GM20431 (cell line): ENCODE measurements at regions not wholly inside any gene's neighbourhood (a gene's known extent, or its start where the extent isn't known, plus 50 kb on each side); places are given as distances from the start of the nearest gene placed in this dataset.

Source experiments
- in situ Hi-C: fragments of 300-500 bp; cut with MseI, MboI; formaldehyde crosslinking; loops from one replicate; pipeline ENCODE4 v1.15.0; 2020; ENCODE audit warnings: low sequenced_read_pairs; ENCODE audit not compliant: unreplicated experiment

DNA sequence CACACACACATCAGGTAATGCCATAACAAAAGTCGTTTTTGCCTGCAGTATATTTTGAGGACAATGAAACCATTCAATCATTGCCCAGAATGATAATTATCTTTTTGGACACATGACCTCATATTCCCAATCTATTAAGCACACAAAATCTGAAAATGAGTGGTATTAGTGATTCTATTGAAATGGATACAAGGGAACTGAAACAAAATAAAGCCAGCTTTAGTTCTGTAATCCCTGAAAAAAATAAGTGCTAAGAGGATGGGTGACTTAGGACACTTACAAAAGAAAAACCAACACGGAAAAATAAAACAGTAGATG, 128.3 kb upstream of the MAF start:
- in situ Hi-C loops, result loop anchor here (25.0 kb wide), 1 partner anchor 108 kb away; no protein-coding TSS in a partner anchor

DNA sequence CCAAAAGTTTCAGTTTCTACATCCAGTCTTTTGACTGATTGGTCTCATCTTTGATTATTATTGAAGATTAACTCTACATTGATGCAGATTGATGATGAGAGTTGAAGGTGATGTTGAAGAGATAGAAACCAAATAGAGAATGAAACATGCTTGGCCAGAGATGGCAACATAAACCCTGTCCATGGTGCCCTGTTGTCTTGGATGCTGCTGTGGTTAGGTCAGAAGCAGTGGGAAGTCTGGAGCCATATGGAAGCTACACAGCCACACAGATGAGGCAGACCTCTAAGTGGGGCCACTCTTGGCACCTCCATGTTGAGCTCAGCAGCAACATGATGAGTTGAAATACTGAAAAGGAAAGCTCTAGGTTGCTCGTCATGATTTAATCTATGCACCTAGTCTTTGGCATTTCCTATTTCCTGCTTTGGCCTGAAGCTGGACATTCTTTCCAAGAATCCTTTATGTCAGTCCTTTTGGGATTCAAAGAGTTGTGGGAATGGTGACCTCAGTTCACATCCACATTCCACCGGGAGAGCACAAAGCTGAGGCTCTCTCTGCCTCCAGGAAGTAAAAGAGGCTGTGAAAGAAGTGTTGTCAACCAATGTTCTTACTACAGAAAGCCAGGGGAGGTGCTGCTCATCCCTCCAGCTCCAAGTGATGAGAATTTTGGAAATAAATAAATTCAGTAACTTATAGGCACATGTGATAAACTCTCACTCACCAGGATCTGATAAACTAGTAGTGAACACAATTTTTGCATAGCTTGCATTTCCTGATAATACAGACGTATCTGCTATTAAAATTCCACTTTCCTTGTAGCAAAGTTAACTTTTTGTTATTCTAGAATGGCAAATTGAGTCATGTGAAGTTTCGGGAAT, 127.7 kb upstream of the MAF start:
- in situ Hi-C loops, result loop anchor here (25.0 kb wide), 1 partner anchor 109 kb away; no protein-coding TSS in a partner anchor

DNA sequence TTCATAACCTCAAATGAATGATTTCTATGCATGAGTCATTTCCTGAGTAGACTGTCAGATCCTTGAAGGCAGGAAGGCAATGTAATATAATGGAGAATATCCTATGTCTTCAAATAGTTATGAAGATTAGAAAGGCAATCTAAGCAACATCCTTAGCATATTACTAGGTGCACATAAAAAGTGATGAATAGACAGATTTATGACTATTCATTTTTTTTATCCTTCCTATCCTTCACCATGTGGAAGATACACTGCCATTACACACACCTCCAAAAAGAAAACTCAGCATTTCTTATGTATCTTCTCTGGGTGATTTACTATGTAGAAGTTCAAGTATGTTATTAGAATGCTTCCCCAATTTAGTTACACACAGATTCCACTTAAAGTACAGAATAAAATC, 126.4 kb upstream of the MAF start:
- in situ Hi-C loops, result loop anchor here (25.0 kb wide), 1 partner anchor 110 kb away; no protein-coding TSS in a partner anchor

DNA sequence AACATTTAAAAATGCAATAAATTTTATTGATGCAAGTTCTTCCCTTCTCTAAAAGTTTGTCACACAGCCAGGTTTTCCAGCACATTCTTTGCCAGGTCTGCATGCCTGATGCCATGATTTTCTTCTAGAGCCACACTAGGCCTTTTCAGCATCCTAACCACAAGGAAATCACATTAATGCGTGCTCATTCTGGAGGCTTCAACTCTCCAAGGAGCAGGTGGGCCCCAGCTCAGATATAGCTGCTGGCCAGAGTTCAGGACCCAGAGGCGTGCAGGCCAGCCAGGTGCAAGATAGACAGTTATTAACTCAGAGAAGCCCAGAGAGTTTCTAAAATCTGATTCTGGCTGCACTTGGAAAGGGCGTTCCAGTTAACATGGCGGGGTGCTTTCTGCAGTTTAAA, 124.5 kb upstream of the MAF start:
- in situ Hi-C loops, result loop anchor here (25.0 kb wide), 1 partner anchor 112 kb away; no protein-coding TSS in a partner anchor

DNA sequence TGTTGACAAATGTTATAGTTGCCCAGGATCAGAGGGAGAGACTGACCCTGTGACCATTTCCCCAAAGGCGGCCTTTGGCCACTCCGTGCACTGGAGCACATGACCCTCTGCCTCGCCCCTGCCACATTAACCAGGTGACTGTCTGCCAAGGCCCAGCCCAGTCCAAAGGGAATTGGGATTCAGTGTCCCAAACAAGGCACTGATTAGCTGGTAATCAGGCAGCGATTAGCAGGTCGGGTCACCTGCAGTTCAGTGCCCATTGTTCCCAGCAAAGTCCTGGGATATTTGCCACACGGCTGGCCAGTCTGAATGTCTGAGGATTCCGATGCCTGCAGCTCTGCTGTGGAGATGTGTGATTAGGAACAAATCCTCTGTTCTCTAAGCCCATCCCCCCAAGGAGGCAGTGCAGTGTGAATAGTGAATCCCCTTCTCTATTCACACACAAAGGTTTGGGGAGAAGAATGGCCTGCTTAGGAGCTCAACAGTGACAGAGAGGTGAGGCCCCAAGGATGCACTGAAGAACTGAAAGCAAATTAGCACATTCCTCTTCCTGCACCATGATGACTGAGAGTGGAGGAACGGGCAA, 123.1 kb upstream of the MAF start:
- in situ Hi-C loops, result no loop called here

DNA sequence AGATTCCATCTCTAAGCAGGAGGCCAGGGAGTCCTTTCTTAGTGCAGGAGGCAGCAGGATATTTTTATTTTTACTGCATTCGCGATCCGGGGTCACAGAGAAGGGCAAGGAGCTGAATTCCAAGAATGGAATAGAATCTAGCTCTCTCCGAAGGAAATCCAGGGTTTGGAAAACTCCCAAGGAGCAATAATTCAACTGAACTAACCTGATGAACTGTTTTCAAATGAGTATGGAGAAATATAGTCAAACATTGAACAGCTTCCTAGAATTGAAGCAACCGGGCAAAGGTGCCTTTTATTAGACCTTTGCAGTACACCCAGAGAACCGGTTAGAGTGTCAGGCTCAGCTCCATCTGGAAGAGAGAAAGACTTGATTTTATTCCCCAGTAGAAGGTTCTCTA, 120.7 kb upstream of the MAF start:
- in situ Hi-C loops, result no loop called here

DNA sequence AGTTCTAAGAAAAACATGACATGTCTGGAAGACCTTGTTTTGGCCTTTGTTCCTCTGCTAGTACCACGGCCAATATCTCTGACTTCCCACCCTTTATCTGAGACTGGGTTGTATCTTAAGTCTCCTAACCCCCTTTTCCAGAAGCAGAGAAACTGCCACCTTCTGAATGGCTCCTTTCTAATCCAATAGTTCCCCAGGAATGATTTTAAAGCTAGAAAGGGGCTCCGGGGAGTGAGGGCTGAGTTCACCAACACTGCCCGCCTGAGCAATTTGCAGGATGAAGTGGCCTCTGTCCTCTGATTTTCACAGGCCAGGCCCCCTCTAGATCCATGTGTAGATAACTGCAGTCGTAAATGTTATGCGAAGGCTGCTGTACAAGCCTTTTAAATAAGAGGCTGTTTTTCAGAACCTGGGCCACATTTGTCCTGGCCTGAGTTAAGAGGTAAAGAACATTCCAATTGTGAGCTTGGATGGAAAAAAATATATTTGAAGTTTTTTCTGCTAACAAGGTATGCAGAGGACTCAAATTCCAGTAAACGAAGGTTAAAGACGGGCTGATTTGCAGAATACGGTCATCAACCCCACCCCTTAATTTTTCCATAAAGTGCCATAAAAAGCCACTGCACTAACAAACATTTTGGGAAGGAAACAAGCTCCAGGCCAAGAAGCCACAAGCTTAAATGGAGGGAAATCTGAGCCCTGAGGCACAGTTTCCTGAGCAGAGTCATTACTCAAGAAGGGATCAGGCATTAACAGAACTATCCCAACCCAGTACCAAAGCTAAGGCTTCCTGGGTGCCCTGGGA, 117.0 kb upstream of the MAF start:
- in situ Hi-C loops, result no loop called here

DNA sequence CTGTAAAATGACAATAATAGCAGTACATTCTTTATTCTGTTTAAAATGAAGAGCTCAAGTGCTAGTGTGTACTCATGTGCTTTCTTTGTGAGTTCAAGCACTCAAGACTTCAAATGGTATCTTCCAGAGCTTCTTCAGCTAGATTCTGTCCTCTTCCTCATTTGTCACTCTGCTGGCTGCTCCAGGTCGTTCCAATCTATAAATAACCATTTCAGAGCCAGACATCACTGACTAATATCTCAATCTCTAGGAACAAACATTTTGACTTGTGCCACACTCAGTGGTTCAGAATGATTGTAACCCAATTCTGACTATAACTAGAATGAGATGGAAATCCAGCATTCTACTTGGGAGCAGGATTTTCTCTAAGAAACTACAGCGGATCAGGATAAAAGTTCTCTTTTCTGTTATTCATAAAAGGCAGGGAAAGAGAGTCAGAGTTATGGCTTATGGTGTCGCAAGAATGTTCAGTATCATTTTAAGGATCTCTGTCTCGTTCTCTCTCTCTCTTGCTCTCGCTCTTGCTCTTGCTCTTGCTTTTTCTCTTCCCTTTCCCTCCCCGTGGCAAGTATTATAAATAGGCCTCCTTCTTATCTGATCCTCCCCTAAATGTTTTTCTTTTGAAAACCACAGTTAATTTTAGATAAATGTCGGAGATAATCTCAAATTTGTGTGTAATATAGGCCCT, 116.3 kb upstream of the MAF start:
- in situ Hi-C loops, result no loop called here

DNA sequence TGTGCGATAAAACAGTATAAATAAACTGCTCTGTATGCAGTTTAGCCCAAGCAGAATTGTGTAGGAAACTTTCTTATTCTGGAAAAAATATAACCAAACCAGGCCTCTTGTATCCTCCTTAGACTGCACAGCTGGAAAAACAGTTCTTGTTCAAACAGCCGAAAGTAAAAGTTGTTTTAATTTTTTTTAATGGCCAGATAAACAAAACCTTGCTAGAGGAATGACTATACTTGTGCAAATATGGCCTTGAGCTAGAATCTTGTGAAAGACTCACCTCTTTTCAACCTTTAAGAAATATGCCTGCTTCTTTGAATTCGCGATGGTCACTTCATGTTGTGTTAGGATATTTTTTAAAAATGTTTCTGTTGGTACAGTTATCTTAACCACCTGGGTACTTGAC, 114.5 kb upstream of the MAF start:
- in situ Hi-C loops, result no loop called here

DNA sequence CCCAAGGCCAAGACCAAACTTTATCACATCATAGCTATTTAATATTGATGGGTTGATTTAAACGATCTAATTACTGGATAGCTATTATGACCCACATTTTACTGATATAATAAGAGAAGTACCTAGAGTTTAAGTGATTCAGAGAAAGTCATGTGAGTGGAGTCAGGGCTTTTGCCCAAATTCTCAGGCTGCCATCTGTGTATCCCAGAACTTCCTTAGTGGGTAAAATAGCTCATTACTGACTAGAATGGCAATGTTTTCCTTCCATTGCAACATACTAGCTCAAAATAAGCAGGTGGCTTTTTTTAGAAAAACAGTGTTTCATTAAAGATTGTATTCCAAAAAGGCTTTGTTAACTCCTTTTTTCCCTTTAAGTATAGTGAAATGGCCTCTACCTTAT, 113.9 kb upstream of the MAF start:
- in situ Hi-C loops, result no loop called here

DNA sequence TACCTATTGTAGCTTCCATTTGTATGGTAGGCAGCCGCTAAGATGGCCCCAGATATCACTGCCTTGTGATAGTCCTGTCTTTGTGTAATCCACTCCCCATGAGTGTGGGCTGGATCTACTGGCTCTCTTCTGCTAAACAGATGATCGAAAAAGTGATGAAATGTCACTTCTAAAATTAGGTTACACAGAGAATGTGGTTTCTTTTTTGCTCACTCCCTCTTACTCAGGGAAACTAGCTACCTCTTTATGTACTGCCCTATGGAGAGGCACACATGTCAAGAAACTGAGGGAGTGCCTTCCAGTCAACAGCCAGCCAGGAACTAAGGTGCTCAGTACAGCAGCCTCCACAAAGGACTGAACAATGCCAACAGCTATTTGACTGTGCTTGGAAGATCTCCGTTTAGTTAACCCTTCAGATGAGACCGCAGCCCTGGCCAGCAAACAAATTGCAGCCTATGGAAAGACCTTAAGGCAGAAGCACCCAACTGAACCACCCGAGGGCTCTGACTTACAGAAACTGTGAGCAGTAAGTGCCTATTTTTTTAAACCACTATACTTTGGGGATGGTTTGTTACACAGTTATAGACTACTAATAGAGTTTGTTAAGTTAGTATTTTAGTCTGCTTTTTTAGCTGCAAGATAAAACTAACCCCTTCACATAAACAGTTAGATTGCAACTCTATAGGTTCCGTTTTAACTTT, 113.2 kb upstream of the MAF start:
- in situ Hi-C loops, result no loop called here

DNA sequence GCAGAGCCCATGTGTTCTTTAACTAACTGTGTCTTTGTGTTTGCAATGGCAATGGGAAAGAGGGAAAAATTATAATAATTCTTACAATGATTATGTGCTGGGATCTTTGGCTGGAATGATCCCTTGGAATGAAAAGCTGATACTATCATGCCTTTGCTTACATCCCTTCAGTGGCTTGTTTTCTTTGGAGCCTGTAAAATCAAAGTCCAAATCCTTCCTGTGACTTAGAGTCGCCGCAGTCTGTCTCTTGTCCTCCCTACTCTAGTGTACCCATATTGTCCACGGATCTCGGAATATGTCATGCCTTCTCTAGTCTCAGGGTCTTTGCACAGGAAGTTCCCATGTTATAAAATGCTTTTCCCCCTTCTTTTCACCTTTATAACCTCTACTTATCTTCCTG, 111.7 kb upstream of the MAF start:
- in situ Hi-C loops, result no loop called here

DNA sequence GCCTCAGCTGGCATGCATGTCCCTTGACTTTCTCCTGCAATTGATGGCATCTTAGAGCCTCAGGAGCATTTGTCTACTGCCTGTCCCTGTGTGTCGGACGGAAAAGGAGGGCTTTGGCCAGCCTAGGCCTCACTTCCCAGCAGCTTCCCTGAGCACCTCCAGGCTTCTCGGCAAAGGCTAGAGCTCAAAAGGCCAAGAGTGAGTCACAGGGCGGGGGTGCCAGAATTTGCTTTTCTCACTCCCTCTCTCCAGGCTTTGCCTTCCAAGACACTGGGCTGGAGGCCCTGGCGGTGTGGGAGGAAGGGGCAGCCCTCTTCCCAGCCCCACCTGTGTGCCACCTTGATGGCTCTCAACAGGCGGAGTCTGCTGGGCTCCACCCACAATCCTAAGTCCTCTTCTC, 107.3 kb upstream of the MAF start:
- in situ Hi-C loops, result no loop called here

DNA sequence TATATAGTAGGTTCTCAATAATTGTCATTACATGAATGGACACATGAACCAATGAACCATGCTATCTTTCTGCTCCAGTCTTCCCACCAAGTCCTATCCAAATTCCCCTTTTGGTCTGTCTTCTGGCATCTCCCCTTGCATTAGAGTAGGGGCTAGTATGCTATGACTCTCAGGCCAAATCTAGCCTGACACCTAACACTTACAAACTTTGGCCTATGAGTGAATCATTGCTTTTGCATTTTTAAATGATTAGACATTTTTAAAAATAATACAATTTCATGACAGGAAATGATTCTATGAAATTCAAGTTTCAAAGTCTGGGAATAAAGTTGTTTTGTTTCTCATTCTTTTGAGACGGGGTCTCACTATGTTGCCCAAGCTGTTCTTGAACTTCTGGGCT, 102.5 kb upstream of the MAF start:
- in situ Hi-C loops, result no loop called here

DNA sequence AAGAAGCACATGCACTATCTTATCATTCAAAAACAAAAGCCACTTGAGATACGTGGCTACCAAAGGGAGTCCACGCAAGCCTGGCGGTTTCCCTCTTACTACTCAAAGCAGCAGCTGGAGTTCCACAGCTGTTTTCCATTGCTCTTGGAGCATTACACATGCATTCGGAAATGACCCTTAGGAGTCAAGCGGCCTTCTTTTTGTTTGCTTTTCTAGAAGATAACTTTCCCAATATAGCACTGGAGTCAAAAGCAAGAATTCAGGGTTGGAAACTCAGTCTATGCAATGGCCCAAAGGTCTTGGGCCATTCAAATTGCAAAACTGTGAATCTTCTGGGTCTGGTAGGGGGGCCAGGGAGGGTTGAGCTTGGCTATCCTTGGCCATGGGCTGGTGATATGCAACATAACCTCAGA, 97.8 kb upstream of the MAF start:
- in situ Hi-C loops, result no loop called here

DNA sequence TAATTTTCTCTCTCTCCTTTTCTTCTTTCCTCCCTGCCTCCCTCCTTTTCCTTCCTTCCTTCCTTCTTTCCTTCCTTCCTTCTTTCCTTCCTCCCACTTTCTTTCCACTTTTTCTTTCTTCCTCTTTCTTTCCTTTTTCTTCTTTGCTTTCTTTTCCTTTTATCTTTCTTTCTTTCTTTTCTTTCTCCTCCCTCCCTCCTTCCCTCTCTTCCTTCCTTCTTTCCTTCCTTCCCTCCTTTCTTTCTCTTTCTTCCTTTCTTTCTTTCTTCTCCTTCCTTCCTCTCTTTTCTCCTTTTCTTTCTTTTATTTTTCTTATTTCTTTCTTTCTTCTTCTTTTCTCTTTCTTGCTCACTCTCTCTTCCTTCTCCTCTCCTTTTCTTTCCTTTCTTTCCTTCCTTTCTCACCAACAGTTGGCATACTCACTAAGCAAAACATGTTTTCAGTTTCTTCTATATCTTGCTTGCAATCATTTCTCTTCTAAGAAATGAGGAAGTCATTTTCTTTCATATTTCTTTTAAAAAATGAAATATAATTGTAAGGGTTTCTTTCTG, 97.1 kb upstream of the MAF start:
- in situ Hi-C loops, result no loop called here

DNA sequence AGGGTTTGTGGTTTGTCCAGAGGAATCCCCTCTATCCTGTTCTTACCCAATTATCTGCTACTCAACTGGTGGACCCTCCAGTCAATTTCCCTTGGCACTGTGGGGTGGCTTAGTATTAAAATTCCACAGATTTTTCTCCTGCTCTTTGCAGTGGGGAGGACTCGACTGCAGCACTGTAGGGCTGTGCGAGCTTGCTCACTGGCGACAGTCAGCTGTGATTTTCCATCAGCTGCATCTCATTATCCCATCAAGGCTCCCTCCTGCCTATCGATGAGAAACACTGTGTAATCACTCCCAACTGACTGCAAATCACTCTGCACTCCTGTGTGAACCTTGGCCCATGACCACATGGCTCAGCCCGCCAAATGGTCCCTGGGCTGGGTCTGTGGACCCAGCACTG, 90.5 kb upstream of the MAF start:
- in situ Hi-C loops, result no loop called here

DNA sequence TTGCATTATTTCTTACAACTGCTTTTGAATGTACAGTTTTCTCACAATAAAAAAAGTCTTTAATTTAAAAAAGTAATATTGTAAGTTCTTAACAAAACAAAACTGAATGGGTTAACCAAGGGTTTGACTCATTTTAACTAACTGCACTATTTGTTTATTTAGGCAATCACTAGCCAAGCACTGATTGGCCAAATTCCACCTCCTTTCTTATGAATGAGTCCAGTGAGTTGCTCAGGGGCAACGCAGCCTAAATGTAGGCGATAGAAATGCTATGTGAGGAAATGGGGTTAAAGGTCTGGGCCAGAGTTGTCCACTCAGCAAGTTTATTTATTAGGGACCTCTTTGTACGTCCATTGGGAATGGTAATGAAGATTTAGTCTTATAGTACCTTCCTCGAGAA, 89.6 kb upstream of the MAF start:
- in situ Hi-C loops, result no loop called here

DNA sequence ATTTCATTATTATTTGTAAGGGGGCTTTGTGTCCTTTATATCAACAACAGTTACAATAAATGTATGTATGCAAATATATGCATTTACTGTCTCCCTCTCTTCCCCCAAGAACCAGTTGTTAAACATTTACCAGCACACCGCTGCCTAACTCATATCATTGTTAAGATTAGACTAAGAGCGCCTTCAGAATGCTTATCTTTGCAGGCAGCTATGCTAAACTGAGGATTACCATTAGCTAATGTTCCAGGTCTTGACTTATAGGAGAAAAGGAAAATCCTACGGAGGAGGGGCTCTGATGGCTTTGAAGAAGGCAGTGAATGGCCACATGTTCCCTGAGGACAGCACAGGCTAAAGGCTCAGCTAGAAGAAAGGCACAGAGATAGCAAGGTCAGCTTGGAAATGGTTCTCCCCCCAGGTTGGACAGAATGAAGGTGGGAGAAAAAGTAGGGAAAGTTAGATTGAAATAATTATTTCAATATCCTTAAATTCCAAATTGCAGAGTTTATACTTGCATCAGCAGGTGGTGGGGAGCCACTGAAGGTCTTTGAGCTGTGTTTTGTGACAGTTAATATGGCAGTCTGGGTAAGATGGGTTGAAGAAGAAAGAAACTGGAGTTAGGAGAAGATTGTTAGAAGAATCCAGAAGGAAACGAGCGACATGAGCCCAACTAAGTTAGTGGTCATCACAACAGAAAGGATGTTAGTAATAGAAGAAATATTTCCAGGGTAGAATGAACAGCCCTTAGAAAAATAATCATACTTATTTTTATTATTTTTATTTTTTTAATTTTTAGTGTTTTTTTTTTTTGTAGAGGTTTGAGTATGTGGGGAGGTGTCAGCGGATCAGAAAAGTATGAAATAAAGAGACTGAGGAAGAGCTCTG, 87.0 kb upstream of the MAF start:
- in situ Hi-C loops, result no loop called here
